ENCODE measurements at regions not wholly inside any gene's neighbourhood (a gene's known extent, or its start where the extent isn't known, plus 50 kb on each side); places are given as distances from the start of the nearest gene placed in this dataset.

- ChIA-PET CTCF (no interaction called here), POLR2A (ENCODE audit: low non-redundant PET) (no interaction called here)
- no TSS peak for BruUV-seq (replicated peaks)
Observed at GRCh38 chr13:72539925-72540324, 187.5 kb downstream of the MZT1 start.

DNA sequence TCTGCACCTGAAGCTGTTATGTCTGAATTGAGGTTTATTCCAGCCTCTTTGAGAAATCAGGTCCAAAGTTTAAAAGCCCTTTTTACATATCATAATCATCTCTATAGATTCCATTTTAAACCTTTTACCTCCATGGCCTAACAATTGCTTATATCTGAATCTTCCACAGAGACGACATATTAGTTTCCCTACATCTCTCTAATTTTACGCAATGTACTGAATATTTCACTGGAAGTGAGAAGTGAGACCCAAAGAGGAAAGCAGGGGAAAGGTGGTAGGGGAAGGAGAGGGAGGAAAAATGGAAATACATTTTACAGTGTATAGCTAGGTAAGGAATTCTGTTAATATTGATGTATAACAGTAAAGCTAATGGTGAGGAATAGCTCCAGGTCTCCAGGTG, 189.6 kb downstream of the MZT1 start:
- H3K27ac ChIP-seq (ENCODE audit: low read depth, low read length, poor library complexity, severe bottlenecking) = no peak overlapping the region
- intact Hi-C loops (cut with micrococcal nuclease; ENCODE audit: unreplicated experiment) = no loop called here
- H3K4me1 ChIP-seq (ENCODE audit: insufficient read depth, low read length, poor library complexity, severe bottlenecking) = no peaks in the 10 kb centered on the region
- no TSS peak for BruUV-seq (replicated peaks)
- peaks cover 93% of the 10 kb centered on the region for H3K27me3 ChIP-seq (replicated peaks; ENCODE audit: insufficient read depth, low read depth, low read length, poor library complexity)
- POLR2A ChIA-PET (ENCODE audit: low non-redundant PET) = no interaction called here
- H3K4me3 ChIP-seq (ENCODE audit: low read depth, low read length, poor library complexity, severe bottlenecking) = no peak overlapping the region
- CTCF ChIA-PET = no interaction called here
- no peaks in the 10 kb centered on the region for H3K9me3 ChIP-seq (ENCODE audit: low read depth, low read length, poor library complexity, severe bottlenecking)
- TF ChIP-seq EZH2 (IDR thresholded peaks at IDR 0.05; ENCODE audit: borderline replicate concordance, low read depth, low read length, poor library complexity, severe bottlenecking) = no peak
- TF ChIP-seq, protein P1, sequence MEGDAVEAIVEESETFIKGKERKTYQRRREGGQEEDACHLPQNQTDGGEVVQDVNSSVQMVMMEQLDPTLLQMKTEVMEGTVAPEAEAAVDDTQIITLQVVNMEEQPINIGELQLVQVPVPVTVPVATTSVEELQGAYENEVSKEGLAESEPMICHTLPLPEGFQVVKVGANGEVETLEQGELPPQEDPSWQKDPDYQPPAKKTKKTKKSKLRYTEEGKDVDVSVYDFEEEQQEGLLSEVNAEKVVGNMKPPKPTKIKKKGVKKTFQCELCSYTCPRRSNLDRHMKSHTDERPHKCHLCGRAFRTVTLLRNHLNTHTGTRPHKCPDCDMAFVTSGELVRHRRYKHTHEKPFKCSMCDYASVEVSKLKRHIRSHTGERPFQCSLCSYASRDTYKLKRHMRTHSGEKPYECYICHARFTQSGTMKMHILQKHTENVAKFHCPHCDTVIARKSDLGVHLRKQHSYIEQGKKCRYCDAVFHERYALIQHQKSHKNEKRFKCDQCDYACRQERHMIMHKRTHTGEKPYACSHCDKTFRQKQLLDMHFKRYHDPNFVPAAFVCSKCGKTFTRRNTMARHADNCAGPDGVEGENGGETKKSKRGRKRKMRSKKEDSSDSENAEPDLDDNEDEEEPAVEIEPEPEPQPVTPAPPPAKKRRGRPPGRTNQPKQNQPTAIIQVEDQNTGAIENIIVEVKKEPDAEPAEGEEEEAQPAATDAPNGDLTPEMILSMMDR (conservative IDR thresholded peaks at IDR 0.05; ENCODE audit: low read depth, low read length) = no peak
- H3K36me3 ChIP-seq (ENCODE audit: insufficient read depth, low read length, poor library complexity, severe bottlenecking) = no peaks in the 10 kb centered on the region
- DNase-seq (ENCODE audit: low spot score) = no peak

More at GRCh38 chr13:72539925-72540324, 187.5 kb downstream of the MZT1 start:
- intact Hi-C loops (cut with micrococcal nuclease; ENCODE audit: unreplicated experiment) = no loop called here
- no peaks in the 10 kb centered on the region for H3K36me3 ChIP-seq (ENCODE audit: insufficient read depth, low read length, poor library complexity, severe bottlenecking)
- no peaks in the 10 kb centered on the region for H3K4me1 ChIP-seq (ENCODE audit: insufficient read depth, low read length, poor library complexity, severe bottlenecking)
- H3K4me3 ChIP-seq (ENCODE audit: low read depth, low read length, poor library complexity, severe bottlenecking) = no peak overlapping the region
- H3K9me3 ChIP-seq (ENCODE audit: low read depth, low read length, poor library complexity, severe bottlenecking) = no peaks in the 10 kb centered on the region
- no peak overlapping the region for H3K27ac ChIP-seq (ENCODE audit: low read depth, low read length, poor library complexity, severe bottlenecking)
- no peak for DNase-seq (ENCODE audit: low spot score)
- no peak for TF ChIP-seq EZH2 (IDR thresholded peaks at IDR 0.05; ENCODE audit: borderline replicate concordance, low read depth, low read length, poor library complexity, severe bottlenecking)
- TF ChIP-seq, protein P1 (conservative IDR thresholded peaks at IDR 0.05; ENCODE audit: low read depth, low read length) = no peak
- H3K27me3 ChIP-seq (replicated peaks; ENCODE audit: insufficient read depth, low read depth, low read length, poor library complexity) = peaks cover 76% of the 10 kb centered on the region

- no peak for DNase-seq (ENCODE audit: low spot score)
- CTCF ChIA-PET = no interaction called here
- Histone ChIP-seq H3K4me3 (ENCODE audit: low read depth, low read length, poor library complexity, severe bottlenecking) (no peak overlapping the region), H3K9me3 (ENCODE audit: low read depth, low read length, poor library complexity, severe bottlenecking) (no peaks in the 10 kb centered on the region), H3K27ac (ENCODE audit: low read depth, low read length, poor library complexity, severe bottlenecking) (no peak overlapping the region), H3K27me3 (replicated peaks; ENCODE audit: insufficient read depth, low read depth, low read length, poor library complexity) (peaks cover 92% of the 10 kb centered on the region), H3K4me1 (ENCODE audit: insufficient read depth, low read length, poor library complexity, severe bottlenecking) (no peaks in the 10 kb centered on the region), H3K36me3 (ENCODE audit: insufficient read depth, low read length, poor library complexity, severe bottlenecking) (no peaks in the 10 kb centered on the region)
- intact Hi-C loops (cut with micrococcal nuclease; ENCODE audit: unreplicated experiment) = no loop called here
- TF ChIP-seq, protein P1 (conservative IDR thresholded peaks at IDR 0.05; ENCODE audit: low read depth, low read length) = no peak
- no peak for TF ChIP-seq EZH2 (IDR thresholded peaks at IDR 0.05; ENCODE audit: borderline replicate concordance, low read depth, low read length, poor library complexity, severe bottlenecking)
- POLR2A ChIA-PET (ENCODE audit: low non-redundant PET) = no interaction called here
- no TSS peak for BruUV-seq (replicated peaks)
Observed at GRCh38 chr13:72537395-72537780, 190.0 kb downstream of the MZT1 start.
